NCI-H1436 treated with DMSO at 0.1 percent for 48 hours (cell line): ENCODE measurements at regions not wholly inside any gene's neighbourhood (a gene's known extent, or its start where the extent isn't known, plus 50 kb on each side); places are given as distances from the start of the nearest gene placed in this dataset.
"Not testable (repeated sequence)": the region's sequence is repeated elsewhere in the genome, so short reads cannot be mapped to it uniquely, and the experiment has no call there.

Source experiments
- DNase-seq: peaks from one replicate; lab custom pipeline; 2025; lab: John Stamatoyannopoulos, UW

DNA sequence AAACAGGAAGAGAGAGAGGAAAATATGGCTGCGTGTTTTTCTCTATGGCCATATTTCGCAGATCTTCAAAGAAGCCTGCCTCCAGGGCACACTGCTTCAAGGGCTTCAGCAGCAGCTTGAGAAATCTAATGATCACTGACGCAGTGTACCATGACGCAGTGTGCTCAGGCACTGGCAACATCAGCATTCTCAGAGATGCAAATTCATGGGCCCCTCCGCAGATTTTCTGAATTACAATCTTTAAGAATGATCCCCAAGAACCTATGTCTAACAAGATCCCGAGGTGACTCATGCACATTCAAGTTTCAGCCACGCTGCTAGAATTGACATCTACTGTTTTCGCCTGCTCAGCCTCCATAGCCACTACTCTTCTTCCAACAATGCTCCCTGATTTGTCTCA lies 143.9 kb upstream of the ZNF366 start:
- DNase-seq, result no peak

DNA sequence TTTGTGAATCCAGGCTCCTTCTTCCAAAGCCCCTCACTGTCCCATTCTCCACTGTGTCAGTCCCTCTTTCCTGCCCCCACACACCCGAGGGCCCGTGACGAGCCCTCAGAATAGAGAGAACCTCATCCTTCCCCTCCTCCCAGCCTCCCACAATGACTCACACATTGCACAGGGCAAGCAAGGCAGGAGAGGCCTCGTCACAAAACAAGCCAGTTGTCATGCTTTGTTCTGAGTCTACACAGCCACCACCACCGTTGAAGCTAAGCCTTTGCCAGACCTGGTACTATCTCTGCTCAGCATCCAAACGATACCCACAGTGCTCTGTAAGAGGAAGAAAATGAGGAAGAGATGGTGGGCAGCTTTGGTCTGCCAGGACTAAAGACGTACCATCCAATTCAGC lies 142.2 kb upstream of the ZNF366 start:
- DNase-seq, result no peak

DNA sequence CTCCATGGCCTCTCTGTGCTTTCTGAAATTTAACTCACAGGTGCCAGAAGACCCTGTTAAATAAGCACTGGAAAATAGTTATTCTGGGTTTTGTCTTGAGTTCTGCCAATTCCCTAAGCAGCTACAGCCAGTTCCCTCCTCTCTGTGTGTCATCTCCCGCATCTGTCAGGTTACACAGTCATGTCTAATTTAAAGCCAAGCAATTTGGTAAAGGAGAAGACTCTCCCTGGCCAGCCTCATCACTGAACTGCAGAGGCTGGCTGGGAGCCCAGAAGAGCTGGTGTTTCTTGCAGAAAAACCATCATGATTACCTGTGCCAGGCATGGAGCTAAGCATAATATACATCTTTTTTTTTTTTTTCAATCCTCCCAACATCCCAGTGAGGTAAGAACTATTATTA lies 141.3 kb upstream of the ZNF366 start:
- DNase-seq, result no peak

DNA sequence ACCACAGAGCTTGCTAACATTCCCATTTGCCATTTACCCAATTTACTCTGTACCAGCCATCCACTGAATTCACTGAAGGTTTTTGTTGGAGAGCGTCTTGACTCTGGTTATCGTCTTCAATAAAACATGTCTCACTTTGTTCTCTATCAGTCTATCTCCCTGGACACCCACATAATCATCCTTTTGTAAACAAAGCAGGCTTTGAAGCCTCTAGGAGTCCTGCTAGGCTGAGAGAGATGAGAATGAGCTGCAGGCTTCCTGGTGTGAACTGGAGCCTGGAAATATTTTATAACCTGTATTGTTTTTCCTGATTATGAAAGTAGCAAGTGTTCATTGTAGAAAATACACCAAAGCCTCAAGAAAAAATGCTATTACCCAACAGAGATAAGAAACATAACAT lies 140.6 kb upstream of the ZNF366 start:
- DNase-seq, result no peak

DNA sequence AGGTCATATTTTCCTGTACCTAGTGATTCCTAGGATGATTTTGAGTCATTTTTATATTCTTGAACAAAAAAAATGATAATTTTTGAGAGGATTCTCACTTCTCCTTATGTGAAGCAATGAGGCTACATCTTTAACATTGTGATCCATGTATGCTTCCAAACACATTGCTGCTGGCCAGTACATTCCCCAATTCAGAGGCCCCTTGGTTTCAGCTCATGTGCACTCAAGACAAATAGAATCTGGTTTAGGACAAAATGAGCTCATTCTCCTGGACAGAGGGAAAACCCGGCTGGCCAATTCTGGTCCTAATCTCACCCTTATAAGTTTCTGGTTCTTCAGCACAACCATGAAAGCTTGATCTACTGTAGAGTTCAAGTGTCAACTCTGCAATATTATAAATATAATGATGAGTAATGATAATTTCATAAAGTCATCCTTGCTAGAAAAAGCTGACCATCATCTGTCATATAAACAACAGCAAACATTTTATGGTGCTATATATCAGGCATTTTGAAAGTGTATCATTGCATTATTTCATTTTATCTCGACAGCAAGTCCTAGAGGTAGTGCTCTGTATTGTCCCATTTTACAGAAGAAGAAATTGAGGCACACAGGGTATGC lies 139.1 kb upstream of the ZNF366 start:
- DNase-seq, result no peak

DNA sequence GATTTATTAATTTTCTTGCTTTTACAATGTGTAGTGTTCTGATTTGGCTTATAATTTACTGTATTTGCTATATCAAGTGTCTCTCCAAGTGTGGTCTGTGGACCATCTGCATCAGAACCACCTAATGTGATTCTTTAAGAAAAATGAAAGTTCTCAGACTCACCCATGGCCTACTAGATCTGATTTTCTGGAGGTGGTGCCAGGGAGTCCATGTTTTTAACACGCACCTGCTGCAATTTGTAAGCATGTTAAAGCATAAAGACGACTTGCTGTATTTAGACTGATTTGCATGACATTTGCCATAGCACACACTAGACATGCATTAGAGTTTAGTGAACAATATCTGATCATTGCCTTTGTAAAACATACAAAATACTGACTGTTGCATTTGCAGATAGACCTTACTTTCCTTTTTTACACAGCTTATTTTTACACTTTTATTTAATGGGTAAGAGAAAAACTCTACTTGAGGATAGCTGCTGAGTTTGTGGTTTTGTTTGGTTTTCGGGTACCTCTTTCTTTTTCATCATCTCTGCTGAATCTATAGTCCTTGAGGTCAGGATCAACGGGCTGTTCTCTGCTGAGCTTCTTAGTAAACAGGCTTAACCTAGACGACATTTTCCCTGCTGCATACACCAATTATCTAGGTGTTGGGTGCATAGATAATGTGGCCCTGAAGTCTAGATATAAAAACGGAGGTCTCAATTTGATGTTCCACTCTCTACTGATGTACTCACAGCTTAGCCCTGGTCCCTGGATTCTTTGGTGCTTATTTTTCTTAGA lies 138.0 kb upstream of the ZNF366 start:
- DNase-seq, result no peak

DNA sequence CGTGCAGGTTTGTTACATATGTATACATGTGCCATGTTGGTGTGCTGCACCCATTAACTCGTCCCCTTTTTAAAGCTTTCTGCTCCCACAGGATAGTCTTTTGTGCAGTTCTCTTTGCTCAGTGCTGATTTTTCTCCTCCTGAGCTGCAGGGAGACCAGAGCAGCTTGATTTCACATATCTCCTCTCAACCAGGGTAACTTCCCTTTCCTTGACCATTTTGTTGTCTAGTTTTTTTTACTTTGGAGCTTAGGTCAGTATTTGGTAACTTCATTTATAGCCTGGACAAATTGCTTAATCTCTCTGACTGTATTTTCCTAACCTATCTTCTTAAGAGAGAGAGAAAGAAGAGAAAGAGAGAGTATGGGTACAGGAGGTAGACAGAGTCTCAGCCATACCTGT lies 137.1 kb upstream of the ZNF366 start:
- no peak for DNase-seq

DNA sequence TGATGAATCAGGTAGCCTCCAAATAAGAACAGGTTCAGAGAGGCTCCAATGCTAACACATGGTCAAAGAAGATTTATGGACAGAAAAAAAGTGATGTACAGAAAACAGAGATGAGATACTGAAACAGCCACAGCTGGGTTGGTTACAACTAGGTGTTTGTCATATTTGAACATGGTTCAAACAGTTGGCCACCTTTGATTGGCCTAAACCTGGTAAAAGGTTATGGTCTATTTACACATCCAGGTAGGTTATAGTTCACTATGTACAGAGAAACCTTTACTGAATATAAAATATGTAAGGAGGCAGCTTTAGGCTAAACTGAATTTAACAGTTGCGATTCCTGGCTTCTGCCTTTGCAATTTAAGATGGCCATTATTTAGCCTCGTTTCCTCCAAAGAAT lies 134.0 kb upstream of the ZNF366 start:
- no peak for DNase-seq

DNA sequence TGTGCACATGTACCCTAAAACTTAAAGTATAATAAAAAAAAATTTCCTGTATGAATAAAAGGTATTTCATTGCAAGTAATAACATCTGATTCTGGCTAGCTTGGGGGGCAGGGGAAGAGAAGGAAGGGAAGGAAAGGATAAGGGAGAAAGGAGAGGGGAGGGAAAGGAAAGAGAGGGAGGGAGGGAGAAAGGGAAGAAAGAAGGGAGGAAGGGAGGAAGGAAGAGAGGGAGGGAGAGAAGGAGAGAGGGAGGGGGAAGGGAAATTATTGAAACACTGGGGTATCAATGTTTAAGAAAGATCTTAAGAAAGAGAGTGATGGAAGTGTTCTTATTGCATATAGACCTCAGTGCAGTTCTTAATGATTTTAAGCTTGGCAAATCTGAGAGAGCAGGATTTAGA lies 129.8 kb upstream of the ZNF366 start:
- no peak for DNase-seq

DNA sequence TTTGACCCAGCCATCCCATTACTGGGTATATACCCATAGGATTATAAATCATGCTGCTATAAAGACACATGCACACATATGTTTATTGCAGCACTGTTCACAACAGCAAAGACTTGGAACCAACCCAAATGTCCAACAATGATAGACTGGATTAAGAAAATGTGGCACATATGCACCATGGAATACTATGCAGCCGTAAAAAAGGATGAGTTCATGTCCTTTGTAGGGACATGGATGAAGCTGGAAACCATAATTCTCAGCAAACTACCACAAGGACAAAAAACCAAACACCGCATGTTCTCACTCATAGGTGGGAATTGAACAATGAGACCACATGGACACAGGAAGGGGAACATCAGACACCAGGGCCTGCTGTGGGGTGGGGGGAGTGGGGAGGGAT lies 129.4 kb upstream of the ZNF366 start:
- not testable (repeated sequence) for DNase-seq

DNA sequence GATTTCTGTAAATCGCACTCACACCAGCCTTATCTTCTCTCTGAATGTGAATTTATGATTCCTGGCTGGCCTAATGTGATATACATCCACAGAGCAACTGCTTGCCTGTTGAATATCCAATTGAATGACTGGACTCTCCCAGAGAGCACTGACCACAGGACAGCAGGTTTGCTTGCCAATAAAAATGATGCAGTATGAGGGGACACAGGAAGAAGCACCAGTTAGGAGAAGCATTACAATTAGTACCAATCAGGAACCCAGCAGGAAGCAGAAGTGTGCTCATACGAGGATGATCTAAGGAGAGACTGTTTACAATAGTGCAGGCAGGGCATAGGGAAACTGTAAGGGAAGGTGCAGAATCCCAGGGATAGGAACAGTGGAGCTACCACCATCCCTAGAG lies 127.2 kb upstream of the ZNF366 start:
- DNase-seq, result no peak

DNA sequence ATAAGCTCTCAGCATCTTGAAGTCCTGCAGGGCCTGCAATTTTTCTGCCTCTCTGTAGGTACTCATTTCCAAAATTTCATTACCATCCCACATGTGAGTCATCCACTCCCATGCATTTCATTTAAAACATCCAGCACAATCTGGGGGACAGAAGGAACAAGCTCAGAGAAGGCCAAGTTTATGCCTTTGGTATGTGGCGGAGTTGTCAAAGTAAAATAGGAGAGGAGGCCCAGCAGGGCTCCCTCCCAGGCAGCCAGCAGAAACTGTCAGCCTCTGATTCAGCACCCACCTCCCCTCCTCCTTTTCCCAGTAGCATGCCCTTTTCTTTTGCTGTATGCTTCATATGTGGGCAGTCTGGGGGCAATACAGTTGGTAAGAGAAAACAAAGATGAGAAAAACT lies 126.4 kb upstream of the ZNF366 start:
- DNase-seq, result no peak

DNA sequence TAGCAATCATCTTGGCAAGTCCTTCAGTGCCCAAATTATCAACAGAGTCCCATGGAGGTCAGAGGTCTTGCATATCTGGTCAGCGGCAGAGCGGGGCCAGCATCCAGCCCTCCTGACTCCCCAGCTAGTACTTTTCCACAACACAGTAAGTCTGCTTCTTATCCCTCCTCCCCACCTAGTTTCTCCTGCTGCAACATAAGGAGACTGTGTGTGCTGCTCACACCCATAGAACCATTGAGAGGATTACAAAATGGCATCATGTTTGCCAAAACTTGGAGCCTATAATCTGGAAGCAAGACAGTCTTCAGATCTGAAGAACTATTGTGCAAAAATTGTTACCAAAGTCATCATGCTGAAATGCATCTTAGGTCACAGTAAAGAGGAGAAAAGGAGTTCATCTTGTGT lies 125.8 kb upstream of the ZNF366 start:
- DNase-seq, result no peak

DNA sequence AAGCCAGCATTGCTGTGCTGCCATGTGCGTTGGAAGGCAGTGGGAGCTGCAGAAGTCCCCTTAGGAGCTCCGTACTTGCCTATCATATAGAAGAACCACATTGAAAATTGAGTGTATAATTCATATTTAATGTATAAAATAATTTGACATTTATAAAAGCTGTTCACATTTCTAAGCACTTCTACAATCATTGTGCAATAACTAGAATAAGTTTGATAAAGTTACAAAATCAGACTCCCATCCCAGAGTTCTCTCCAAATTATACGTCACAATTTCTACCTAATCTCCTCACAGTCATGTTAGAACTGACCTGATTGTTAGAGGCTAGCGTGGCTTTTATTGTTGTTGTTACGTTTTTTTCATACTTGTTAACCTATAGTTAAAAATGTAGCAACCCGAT lies 123.5 kb upstream of the ZNF366 start:
- DNase-seq, result no peak

DNA sequence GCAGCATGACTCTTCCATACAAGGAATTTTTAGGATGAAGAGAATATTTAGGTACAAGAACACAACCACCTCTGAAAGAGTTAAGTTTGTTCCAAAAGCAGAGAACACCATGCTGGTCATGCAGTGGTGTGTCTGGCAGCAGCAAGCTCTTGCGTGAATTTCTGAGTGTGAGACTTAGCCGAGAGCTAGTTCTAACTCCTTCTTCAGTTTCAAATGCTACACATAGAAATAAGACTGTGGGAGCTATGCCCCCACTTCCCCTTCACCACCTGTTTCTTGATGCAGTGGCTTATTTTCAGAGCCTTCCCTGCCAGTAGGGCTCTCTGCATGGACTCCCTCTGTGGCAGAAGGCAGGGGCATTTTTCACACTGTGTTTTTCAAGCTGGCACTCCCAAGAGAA lies 122.9 kb upstream of the ZNF366 start:
- no peak for DNase-seq

DNA sequence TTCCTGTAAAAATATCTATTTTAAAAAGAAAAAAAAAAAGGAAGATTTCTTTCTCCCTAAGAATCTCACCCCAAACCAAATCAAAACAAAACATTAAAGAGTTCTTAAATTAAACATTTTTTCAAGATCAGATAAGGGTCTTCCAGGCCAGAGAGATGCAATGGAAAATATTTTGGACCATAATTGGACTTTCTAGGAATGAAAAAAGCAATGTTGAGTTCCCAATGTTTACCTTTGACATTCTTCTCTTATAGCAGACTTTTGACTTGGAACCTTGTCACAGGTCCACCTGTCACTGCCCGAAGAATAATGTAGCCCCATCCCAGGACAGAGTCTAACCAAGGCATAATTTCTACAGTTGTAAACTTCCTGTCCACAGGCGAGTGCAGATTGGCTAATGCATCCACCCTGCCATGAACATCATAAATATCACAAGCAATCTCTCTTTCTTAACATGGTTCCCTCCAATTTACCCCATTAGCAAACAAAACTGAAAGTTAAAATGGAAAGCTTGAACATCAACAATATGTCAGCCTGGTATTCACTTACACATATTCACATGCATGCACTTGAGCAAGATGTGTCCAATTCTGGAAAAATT lies 121.7 kb upstream of the ZNF366 start:
- DNase-seq, result no peak

DNA sequence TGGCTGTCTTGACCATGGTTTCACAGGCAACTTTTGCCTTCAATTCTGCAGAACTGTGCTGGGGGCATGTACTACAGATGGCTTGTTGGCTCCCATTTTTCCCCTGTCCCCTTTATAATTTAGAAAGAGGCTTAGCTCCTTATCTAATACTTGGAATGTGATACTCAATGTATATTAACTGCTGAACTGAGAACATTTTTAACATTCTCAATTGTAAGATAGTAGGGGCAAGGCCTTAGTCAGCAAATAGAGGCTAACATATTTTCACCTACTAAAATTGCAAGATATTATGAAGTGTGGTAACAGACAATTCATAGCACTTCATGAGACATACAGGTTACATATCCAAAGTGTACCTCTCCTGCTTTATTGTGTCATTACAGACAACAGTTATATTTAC lies 118.1 kb upstream of the ZNF366 start:
- DNase-seq, result no peak

DNA sequence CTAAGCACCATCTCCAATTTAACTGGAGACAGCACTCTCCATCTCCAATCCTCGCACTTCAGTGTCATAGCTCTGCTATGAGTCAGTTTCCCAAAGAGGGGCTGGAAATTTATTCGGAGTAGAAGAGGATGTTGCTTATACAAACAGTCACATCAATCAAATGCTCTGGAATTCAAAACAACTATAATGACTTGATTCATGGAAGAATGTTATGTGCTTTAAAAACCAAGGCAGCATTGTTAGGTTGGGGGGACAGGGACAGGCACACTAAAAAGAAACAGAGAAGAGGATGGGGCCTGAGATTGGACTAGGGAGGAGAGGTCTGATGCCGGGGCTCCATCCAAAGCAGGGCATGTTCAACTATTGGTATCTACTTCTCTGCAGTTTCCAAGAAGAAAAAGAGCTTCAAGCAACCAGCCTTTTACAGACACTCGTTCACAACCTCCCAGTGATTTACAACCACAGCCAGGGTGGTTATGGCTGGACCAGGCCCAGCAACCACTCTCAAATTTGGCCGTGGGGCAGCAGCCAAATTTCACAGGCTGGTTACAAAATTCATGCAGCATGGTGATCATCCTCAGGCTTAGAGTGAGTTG lies 117.5 kb upstream of the ZNF366 start:
- DNase-seq, result no peak

DNA sequence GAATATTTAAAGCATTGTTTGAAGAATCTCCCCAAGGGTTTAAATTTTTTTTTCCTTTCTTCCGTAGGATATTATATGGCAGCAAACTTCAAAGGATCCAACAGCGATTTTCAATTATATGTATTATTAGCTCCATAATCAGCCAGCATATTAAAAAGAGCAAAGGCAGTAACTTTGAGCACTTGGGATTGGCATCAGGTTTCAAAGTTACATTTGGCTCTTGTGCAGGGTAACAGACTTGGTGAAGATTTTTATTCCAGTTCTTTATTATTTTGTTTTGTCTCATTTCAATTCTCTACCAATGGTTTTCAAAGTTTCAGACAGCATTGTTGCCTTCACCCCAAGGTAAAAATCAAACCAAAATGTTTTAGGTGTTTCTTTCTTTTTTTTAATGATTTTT lies 116.7 kb upstream of the ZNF366 start:
- no peak for DNase-seq

DNA sequence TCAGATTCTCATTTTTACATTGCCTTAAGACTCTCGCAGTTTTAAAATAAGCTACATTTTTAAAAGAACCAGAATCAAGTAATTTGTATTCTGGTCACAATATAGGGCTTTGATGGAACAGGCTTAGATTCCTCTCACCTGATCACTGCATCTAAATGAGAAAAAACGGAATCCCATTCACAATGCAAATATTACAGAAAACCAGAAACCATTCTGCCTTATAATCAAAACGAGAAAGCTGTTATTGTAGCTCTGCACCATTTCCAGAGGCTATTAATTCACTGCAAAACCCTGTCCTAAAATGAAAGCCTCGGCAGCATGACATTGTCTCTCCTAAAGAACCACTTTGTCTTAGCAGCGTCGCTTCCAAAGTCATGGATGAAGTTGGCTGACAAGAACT lies 116.1 kb upstream of the ZNF366 start:
- no peak for DNase-seq

DNA sequence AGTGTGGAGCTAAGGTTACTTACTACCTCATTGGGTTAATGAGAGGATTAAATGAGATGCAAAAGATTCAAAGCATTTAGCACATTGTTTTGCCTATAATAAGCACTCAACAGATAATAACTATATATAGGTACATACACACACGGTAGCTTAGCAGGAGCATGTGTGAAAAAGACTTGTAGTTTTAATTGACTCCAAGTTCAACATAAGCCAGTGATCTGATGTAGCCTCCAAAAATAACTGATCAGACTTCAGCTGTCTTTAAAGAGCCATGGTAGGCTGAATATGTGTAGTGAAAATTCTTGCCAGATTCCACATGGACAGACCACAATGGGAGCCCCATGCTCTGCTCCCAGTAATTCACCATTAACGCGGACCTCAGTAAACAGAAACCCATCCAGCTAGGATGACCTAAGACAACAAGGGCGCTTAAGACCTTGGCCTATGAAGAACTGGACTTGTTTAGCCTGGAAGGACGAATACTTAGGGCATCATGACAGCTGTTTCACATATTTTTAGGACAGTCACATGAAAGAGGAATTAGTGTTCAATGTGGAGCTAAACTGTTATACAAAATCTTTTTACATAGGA lies 115.1 kb upstream of the ZNF366 start:
- DNase-seq, result no peak

DNA sequence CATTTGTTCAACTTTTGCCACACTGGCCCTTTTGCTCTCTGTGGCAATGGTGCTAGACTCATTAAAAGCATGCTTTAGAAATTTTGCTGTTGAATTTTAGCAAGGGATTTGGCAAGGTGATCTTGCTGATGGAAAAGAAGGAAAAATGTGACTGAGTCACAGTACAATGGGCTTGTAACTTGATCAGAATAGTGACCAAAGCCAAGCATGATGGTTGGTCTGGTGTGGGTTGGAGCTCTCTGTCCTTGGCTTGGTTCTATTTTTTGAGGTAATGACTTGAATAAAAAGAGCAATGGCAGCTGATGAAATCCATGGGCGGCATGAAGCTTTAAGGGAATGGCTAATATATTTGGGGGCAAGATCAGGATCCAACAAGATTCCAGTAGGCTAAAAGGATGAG lies 114.4 kb upstream of the ZNF366 start:
- no peak for DNase-seq

DNA sequence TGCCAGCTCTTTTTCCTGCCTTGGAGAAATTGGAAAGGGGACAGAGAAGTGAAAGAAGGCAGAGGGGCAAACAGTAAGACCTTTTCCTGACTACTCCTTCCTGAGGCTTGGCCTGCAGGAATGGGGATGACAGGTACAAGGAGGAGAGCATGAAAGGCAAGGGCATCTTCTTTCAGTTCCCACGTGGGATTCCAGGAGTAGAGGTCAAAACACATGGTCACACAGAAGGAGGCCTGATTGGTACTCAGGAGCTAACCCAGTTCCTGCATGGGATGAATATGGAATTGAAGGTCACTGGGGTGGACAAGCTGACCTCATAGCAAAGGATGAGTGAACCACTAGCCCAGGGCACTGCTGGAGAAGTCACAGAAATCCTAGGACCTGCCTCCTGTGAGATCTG lies 112.5 kb upstream of the ZNF366 start:
- DNase-seq, result no peak
